ENCODE measurements at regions not wholly inside any gene's neighbourhood (a gene's known extent, or its start where the extent isn't known, plus 50 kb on each side); places are given as distances from the start of the nearest gene placed in this dataset.
A peak's percentile ranks its signal among the peaks of the same experiment; 100 is the strongest.

DNA sequence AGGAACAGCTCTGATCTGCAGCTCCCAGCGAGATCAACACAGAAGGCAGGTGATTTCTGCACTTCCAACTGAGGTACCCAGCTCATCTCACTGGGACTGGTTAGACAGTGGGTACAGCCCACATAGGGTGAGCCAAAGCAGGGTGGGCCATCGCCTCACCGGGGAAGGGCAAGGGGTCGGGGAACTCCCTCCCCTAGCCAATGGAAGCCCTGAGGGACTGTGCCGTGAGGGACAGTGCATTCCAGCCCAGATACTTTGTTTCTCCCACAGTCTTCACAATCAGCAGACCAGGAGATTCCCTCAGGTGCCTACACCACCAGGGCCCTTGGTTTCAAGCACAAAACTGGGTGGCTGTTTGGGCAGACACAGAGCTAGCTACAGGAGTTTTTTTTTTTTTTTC is 555.9 kb downstream of the BCOR start:
- TF ChIP-seq HDAC2 (IDR thresholded peaks at IDR 0.05) (no peak), YBX1 (IDR thresholded peaks at IDR 0.05) (no peak), BDP1 (IDR thresholded peaks at IDR 0.05; ENCODE audit: insufficient read depth, insufficient read length) (no peak), ZNF780A (CRISPR knock-in tag; IDR thresholded peaks at IDR 0.05) (no peak), ZNF785 (CRISPR knock-in tag; IDR thresholded peaks at IDR 0.05) (no peak), CBX5 (IDR thresholded peaks at IDR 0.05; ENCODE audit: borderline replicate concordance, low read depth) (no peak), CBFA2T3 (IDR thresholded peaks at IDR 0.05) (no peak), ATF1 (CRISPR knock-in tag; IDR thresholded peaks at IDR 0.05) (no peak), ATF1 (tag; IDR thresholded peaks at IDR 0.05) (no peak), ZNF431 (CRISPR knock-in tag; IDR thresholded peaks at IDR 0.05) (no peak), NFYB (IDR thresholded peaks at IDR 0.05; ENCODE audit: extremely low read depth, insufficient read length) (no peak), ZNF263 (CRISPR knock-in tag; IDR thresholded peaks at IDR 0.05; ENCODE audit: borderline replicate concordance) (no peak), CBX2 (IDR thresholded peaks at IDR 0.05; ENCODE audit: insufficient read depth, low read length, poor library complexity, severe bottlenecking) (no peak), XRCC4 (IDR thresholded peaks at IDR 0.05; ENCODE audit: extremely low read depth, insufficient read depth, insufficient read length) (no peak), ZNF232 (CRISPR knock-in tag; IDR thresholded peaks at IDR 0.05) (no peak), MLX (CRISPR knock-in tag; conservative IDR thresholded peaks at IDR 0.05) (no peak), WHSC1 (IDR thresholded peaks at IDR 0.05; ENCODE audit: low read length) (no peak)
- CTCF ChIA-PET (ENCODE audit: low intra/inter-chr PET ratio), result no interaction called here
- BruUV-seq (replicated peaks), result no TSS peak
- Histone ChIP-seq H3K9me3 (replicated peaks; ENCODE audit: control insufficient read depth, insufficient read depth, low read depth, low read length) (no peaks in the 10 kb centered on the region), H3K27me3 (ENCODE audit: control insufficient read depth in 2 of 2, insufficient read depth in 2 of 2, low read length in 2 of 2) (no peaks in the 10 kb centered on the region), H2AFZ (ENCODE audit: low read depth, low read length) (peak overlapping the region; percentile 66), H3K9me1 (ENCODE audit: control insufficient read depth, insufficient read depth, low read length) (no peaks in the 10 kb centered on the region), H3K4me2 (ENCODE audit: insufficient read depth, low read length) (no peak overlapping the region; the same call in 1 of the 2 replicates), H3K36me3 (ENCODE audit: control insufficient read depth, insufficient read depth, low read length) (no peaks in the 10 kb centered on the region), H3K79me2 (ENCODE audit: control insufficient read depth, insufficient read depth, low read length) (no peaks in the 10 kb centered on the region), H3K9ac (ENCODE audit: insufficient read depth in 1 of 2, low read depth in 2 of 2, low read length in 2 of 2) (no peak overlapping the region), H4K20me1 (replicated peaks; ENCODE audit: control insufficient read depth, insufficient read depth, low read length) (no peaks in the 10 kb centered on the region), H3K4me1 (replicated peaks in 1 of 2; ENCODE audit: control insufficient read depth in 2 of 2, insufficient read depth in 2 of 2, low read length in 2 of 2) (no peaks in the 10 kb centered on the region; a peak in 1 of 5 replicates), H3K27ac (ENCODE audit: extremely low read depth, low read depth, low read length) (no peak overlapping the region), H3K4me3 (no peak overlapping the region)
- FAIRE-seq (no peak), ATAC-seq (no peak), DNase-seq (ENCODE audit: extremely low read depth in 1 of 4, low spot score in 3 of 4) (no peak)
- intact Hi-C loops (cut with micrococcal nuclease) (no loop called here), in situ Hi-C loops (cut with MboI) (no loop called here)
- POLR2A ChIA-PET, result no interaction called here
- WGBS (ENCODE audit: insufficient coverage, low coverage, missing lambda C conversion rate), result 27% methylated on average over 5 of the region's 5 CpGs
